Tibial nerve (tissue), 3 donors: ENCODE measurements at regions not wholly inside any gene's neighbourhood (a gene's known extent, or its start where the extent isn't known, plus 50 kb on each side); places are given as distances from the start of the nearest gene placed in this dataset.

Experiments used
- CTCF ChIP-seq, 5 experiments: fragments of 200-600 bp in 3 of 5; fragments of 450-650 bp in 2 of 5; sonication (generic) in 3 of 5; IDR thresholded peaks; one replicate each; pipeline ENCODE4 v1.5.1; 2016 to 2019; ENCODE audit warnings: antibody characterized with exemption in 5 of 5, mild to moderate bottlenecking in 3 of 5, moderate library complexity in 2 of 5
- POLR2A ChIP-seq, 2 donors: fragments of 450-650 bp; IDR thresholded peaks; one replicate each; pipeline ENCODE4 v1.6.1; 2017; ENCODE audit warnings: antibody characterized with exemption in 2 of 2, mild to moderate bottlenecking in 2 of 2, moderate library complexity in 2 of 2

- no peak for TF ChIP-seq CTCF (IDR thresholded peaks at IDR 0.05)
- TF ChIP-seq POLR2A (IDR thresholded peaks at IDR 0.05) = no peak
Observed at GRCh38 chr1:25080294-25081209, 150.5 kb upstream of the RUNX3 start.
